HG03520 (cell line): ENCODE measurements at regions not wholly inside any gene's neighbourhood (a gene's known extent, or its start where the extent isn't known, plus 50 kb on each side); places are given as distances from the start of the nearest gene placed in this dataset.

ENCODE experiments used
- ATAC-seq: cut with Tn5 transposase; IDR thresholded peaks from one replicate; pipeline ENCODE4 v1.9.1; 2021; ENCODE audit warnings: mild to moderate bottlenecking, moderate library complexity; ENCODE audit not compliant: unreplicated experiment

DNA sequence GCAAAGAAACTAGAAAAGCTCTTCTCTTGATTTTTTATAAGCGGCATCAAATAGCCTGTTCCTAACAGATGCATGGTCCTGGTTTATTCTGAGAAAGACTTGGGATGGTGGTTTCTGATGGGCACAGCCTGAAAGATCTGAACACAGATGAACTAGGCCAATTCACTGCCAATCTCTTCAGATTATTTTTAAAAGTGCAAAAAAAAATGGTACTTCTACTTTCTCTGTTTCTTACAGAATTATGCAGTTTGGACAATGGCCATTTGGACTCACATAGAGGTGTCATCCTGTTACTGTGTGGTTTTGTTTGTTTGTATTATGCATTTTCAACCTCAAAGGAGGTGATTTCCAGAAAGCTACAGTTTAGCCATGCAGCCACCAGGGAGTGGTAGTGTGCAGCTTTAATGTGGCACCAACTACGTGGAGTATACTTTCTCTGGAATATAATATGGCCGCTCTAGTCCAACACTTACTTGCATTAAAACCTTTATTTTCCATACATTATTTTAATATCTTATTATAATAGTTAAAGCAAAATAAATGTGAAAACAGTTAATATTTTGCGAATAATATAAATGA, 469.8 kb upstream of the KIRREL3 start:
- peak; percentile 46 for ATAC-seq

DNA sequence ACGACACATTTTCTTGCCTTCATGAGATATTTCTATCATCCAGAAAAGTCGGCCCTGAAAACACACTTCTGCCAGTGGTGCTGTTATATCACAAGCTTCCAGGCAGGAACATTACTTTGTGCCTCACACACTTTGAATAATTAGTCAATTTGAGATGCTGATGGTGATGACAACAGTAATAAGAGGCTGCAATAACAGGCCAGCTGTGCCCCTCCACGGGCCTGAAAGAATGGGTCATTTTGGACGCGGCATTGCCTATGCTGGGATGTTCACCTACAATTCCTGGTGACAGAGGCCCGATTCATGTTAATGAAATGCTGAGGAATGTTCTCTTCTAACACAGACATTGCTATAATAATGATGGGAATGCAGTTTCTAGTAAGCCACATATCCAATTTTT, 463.8 kb upstream of the KIRREL3 start:
- ATAC-seq = no peak

GRCh38 chr11:127462065-127462344, 461.4 kb upstream of the KIRREL3 start:
- no peak for ATAC-seq

DNA sequence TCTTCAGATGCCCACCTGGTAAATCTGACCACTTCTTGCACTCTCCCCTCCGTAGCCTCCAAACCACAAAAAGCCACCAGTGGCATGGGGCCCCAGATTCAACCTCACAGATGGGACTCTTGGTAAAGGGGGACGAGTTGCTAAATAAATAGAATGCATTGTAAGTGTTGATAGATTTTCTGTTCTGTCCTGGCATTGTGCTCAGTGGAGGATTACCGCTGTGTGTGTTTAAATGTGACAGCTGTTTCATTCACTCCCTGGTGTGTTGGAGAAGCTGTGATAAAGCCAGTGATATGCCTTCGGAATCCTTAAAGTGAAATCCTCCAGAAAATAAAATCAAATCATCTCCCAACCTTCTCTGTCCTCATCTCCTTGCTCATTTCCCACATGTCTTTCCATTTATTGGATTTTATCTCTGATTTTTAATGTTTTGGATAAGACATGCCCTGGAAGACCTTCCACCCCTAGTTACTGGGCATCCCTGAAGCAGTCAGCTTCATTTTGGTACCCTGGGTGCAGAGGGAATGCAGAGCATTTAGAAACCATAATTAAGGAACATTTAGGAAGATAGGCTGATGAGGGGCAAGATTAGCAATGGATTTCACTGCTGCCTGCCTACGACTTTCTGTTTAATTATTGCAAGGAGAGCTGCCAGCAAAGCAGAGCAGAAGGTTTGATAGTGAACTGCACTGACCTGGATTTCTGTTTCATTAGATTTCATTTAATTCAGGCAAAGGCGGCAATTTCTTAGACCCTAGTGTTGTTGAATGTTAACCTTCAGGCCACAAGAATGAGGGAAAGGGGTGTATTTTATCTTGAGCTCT, 460.9 kb upstream of the KIRREL3 start:
- no peak for ATAC-seq

- ATAC-seq = no peak
These were observed 458.0 kb upstream of the KIRREL3 start for GRCh38 chr11:127458561-127458960.

DNA sequence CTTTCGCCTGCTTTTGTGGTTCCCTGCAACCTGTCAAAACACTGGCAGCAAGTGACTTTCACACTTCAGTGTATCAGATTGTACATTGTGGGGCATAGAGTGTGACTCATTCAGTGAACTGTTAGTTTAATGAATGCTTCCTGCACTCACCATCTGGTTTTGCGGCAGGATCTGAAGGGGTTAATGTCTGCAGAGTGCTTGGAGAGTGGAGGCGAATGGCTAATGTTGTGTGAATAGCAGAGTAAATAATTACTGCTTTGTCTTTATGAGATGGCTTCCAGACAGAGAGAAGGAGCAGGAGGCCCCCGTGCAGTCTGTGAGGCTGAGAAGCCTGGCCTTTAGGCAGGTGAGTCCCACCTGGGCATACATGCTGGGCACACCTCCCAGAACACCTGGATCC, 454.3 kb upstream of the KIRREL3 start:
- ATAC-seq = no peak

- ATAC-seq = no peak
These were observed 452.0 kb upstream of the KIRREL3 start for GRCh38 chr11:127452533-127452932.

DNA sequence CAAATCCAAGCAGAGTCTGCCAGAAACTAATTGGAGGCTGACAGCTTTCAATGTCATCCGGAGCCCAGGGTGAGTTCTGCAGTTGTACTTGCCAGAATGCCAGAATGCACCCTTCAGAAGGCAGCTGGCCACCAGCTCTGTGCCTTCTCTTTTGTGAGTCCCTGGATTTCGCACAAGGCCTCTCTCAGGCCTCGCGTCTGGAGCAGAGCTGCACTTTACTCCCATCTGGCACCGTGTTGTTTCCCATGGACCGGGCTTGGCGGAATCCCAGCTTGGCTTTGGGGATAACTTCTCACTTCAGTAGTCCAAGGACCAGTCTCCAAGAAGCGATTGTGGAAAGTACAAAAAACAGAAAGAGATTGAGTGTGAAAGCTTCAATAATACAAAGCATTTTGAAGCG, 451.3 kb upstream of the KIRREL3 start:
- no peak for ATAC-seq

DNA sequence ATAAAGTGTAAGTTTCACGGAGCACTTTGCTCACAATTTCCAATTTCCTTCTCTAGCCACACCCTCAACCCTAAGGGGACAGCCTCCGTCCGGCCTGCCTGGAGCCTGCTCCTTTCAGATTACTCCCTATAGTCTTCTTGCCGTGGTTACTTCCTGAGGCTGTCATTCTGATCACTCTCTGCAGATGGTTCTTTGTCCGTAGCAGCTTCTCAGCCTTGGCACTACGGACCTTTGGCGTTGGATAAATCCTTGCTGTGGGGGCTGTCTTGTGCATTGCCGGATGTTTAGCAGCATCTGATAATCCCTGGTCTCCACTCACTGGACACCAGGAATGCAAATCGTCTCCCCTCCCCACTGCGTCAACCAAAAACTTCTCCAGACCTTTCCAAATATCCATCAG, 447.5 kb upstream of the KIRREL3 start:
- ATAC-seq = no peak

GRCh38 chr11:127445476-127445875, 444.9 kb upstream of the KIRREL3 start:
- ATAC-seq = no peak

GRCh38 chr11:127443297-127443696, 442.7 kb upstream of the KIRREL3 start:
- ATAC-seq = no peak

DNA sequence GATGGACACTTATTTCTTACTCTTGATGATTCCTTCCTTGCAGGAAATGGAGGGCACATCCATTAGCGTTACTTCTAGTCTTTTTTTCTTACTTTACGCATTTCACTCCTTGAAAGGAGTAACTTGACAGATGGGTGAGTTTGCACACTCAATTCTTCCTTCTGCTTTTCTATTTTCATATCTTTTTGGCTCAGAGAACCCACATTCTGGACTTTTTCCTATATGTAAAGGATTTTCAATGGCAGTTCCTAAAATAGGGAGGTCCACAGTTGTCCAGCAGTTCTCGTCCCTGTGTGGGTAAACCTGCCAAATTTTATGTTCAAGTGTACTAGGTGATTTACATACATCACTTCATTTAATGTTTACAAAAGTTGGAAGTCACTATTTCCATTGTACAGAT, 440.0 kb upstream of the KIRREL3 start:
- no peak for ATAC-seq

DNA sequence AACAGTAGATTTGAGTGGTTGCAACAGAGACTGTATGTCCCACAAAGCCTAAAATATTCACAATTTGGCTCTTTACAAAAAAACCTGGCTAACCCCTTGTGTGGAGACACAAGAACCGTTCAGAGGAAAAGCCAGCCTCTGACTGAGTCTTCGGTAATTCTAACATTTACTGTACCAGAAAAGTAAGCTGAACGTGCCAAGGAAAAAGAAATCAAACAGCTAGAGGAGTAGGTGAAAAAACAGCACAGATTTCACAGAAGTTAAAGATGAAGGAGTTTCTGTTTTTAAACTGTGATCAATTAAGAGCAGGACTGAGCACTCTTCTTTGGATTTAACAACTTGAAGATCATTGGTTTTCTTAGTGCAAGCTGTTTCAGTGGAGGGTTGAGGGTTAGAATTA, 424.7 kb upstream of the KIRREL3 start:
- no peak for ATAC-seq

- ATAC-seq = no peak
These were observed 424.1 kb upstream of the KIRREL3 start for GRCh38 chr11:127424661-127425060.

DNA sequence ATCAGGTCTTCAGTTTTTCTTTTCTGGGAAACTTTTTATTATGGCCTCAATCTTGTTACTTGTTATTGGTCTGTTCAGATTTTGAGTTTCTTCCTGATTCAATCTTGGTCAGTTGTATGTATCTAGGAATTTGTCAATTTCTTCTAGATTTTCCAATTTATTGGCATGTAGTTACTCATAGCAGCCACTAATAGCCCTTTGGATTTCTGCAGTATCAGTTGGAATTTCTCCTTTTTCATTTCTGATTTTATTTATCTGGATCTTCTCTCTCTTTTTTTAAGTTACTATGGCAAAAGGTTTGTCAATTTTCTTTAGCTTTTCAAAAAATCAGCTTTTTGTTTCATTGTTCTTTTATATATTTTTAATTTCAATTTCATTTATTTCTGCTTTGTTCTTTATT, 419.6 kb upstream of the KIRREL3 start:
- ATAC-seq = no peak

- ATAC-seq = no peak
These were observed 412.3 kb upstream of the KIRREL3 start for GRCh38 chr11:127412722-127413380.

DNA sequence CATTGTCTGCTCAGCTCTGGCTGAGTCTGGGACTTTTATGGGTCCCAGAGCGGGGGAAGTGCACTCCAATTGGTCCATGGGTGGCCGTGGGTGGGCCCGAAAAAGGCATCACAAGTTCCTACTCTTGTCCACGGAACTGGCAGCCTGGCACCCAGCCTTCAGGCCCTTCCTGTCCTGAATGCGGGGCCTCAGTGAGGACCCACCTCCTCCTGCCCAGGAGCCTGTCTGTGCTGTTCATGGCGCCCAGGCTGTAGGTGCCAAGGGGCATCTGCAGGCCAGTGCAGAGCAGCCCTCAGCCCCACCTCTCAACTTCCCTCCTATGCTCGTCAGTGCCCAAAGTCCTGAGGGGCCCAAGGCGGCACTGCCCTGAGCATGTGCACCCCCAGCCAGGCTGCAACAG, 411.7 kb upstream of the KIRREL3 start:
- ATAC-seq = no peak

DNA sequence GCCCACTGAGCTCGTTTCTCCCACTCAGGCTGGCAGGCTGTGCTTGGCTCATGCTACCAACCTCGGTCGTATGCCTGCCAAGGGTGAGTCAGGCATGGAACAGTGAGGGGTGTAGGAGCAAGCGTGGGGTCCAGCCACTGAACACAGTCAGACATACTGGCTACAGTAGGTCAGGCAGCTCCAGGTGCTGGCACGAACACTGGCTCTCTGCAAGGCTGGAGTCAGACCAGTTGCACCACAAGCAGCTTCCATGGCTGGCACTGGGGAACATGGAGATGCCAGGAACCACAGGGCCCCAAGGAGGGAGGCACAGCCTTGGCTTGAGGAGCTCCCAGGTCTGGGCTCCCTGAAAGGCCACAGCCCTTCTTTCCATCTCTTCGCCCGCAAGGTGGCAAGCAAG, 410.7 kb upstream of the KIRREL3 start:
- no peak for ATAC-seq

- ATAC-seq = no peak
These were observed 394.5 kb upstream of the KIRREL3 start for GRCh38 chr11:127395034-127395433.

- no peak for ATAC-seq
These were observed 393.0 kb upstream of the KIRREL3 start for GRCh38 chr11:127393460-127393997.

DNA sequence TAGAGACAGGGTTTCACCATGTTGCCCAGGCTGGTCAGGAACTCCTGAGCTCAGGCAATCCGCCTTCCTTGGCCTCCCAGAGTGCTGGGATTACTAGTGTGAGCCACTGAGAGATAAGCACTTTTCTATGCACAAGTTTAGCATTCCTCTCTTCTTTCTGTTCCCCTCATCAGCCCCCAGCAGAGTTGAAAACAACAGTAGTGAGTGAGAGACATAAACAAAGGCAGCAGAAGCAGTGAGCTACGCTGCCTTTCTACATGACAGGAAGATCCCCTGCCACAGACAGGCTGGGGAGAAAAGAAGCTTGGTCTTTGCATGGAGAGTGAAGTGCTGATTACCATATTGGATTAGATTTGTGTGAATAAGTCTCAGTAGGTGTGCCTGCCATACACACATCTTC, 392.0 kb upstream of the KIRREL3 start:
- ATAC-seq = no peak

DNA sequence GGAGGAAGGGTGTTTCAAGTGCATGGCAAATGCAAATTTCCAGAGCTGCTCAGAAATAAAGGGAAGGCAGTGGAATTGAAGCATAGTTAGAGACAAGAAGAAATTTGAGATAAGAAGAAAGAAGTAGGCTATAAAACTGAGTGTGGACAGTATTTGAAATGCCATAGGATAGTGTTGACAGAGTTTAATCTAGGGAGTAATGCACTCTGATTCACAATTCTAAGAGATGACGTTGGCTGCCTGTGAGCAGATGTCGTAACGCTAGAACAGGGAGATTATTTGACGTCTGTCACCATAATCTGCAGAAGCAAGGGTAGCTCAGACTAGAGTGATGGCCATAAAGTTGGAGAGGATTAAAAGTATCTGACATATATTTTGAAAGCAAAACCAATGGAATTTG, 389.9 kb upstream of the KIRREL3 start:
- no peak for ATAC-seq
